ENCODE measurements at regions not wholly inside any gene's neighbourhood (a gene's known extent, or its start where the extent isn't known, plus 50 kb on each side); places are given as distances from the start of the nearest gene placed in this dataset.

GRCh38 chr13:71051573-71051972, 815.4 kb downstream of the DACH1 start:
- Histone ChIP-seq H2BK5ac (ENCODE audit: insufficient read length, low read length) (no peak overlapping the region), H4K5ac (ENCODE audit: insufficient read length, low read depth, low read length) (no peak overlapping the region), H3K9ac (ENCODE audit: extremely low read depth, insufficient read length, low read length) (no peak overlapping the region), H4K91ac (ENCODE audit: insufficient read length, low read depth, low read length) (no peak overlapping the region), H3T11ph (ENCODE audit: low read length) (no peak overlapping the region), H4K20me1 (ENCODE audit: control insufficient read depth, insufficient read depth, insufficient read length) (no peaks in the 10 kb centered on the region), H3K23ac (ENCODE audit: insufficient read length, low read depth, low read length) (no peak overlapping the region), H3K4me2 (ENCODE audit: insufficient read depth, insufficient read length, low read length) (no peak overlapping the region), H2AK5ac (ENCODE audit: insufficient read length, low read length) (no peak overlapping the region), H3K56ac (ENCODE audit: insufficient read length, low read depth, low read length) (no peak overlapping the region), H2BK15ac (ENCODE audit: low read depth, low read length) (no peak overlapping the region), H3K79me1 (ENCODE audit: insufficient read depth, low read depth, low read length, poor library complexity, severe bottlenecking) (no peaks in the 10 kb centered on the region), H3K23me2 (ENCODE audit: insufficient read length, low read depth, low read length, poor library complexity, severe bottlenecking) (no peaks in the 10 kb centered on the region), H2BK120ac (ENCODE audit: low read depth, low read length, poor library complexity, severe bottlenecking) (no peak overlapping the region), H4K8ac (replicated peaks; ENCODE audit: insufficient read length, low read depth, low read length) (no peak overlapping the region), H3K9me3 (ENCODE audit: control insufficient read depth, low read depth, low read length) (no peaks in the 10 kb centered on the region), H3K14ac (ENCODE audit: insufficient read depth, low read length) (no peak overlapping the region), H2BK12ac (ENCODE audit: insufficient read length, low read depth, low read length) (no peak overlapping the region), H3K18ac (ENCODE audit: insufficient read length, low read depth, low read length) (no peak overlapping the region), H2BK20ac (ENCODE audit: low read depth, low read length, poor library complexity, severe bottlenecking) (no peak overlapping the region), H3K27me3 (ENCODE audit: insufficient read depth, low read length) (no peaks in the 10 kb centered on the region), H3K79me2 (ENCODE audit: insufficient read depth, low read length) (no peaks in the 10 kb centered on the region), H3K4ac (ENCODE audit: low read depth, low read length) (no peak overlapping the region), H3K27ac (ENCODE audit: insufficient read length, low read depth, low read length) (no peak overlapping the region), H3K4me1 (ENCODE audit: insufficient read depth, low read length) (peaks cover 1% of the 10 kb centered on the region; the same call in 1 of the 2 replicates), H2AFZ (ENCODE audit: low read length) (no peak overlapping the region)
- H3K27me3 Mint-ChIP-seq (ENCODE audit: low read depth): no peaks in the 10 kb centered on the region
- peaks cover 22 to 25% of the 10 kb centered on the region in 2 experiments for H3K4me1 Mint-ChIP-seq
- H3K9me3 Mint-ChIP-seq: peaks cover 7 to 9% of the 10 kb centered on the region in 2 experiments; a peak in 4 of 5 replicates
- no peak for DNase-seq
- TF ChIP-seq CTCF (conservative IDR thresholded peaks at IDR 0.05): no peak
- no CpG with 5 or more reads among the region's 2 CpGs for WGBS (ENCODE audit: extremely low coverage, insufficient read length, low lambda C conversion rate)
- H3K36me3 Mint-ChIP-seq (ENCODE audit: insufficient read depth in 1 of 3, low read depth in 3 of 3): peaks cover 0 to 15% (median 3%) of the 10 kb centered on the region in 3 experiments; a peak in 4 of 7 replicates
- H3K27ac Mint-ChIP-seq: no peak overlapping the region
- no peak overlapping the region for H3K4me3 Mint-ChIP-seq
